Stimulated activated CD4-positive, alpha-beta T cell treated with anti-CD3 and anti-CD28 coated beads, Interleukin-15, amount 100 ng/mL, for 1 hour (primary cell): ENCODE measurements at regions not wholly inside any gene's neighbourhood (a gene's known extent, or its start where the extent isn't known, plus 50 kb on each side); places are given as distances from the start of the nearest gene placed in this dataset.

Source experiments
- DNase-seq, 2 donors: peaks; one replicate each; pipeline ENCODE4 v3.0.0-alpha.2; 2020; ENCODE audit warnings: low read depth in 1 of 2, low spot score in 1 of 2

DNA sequence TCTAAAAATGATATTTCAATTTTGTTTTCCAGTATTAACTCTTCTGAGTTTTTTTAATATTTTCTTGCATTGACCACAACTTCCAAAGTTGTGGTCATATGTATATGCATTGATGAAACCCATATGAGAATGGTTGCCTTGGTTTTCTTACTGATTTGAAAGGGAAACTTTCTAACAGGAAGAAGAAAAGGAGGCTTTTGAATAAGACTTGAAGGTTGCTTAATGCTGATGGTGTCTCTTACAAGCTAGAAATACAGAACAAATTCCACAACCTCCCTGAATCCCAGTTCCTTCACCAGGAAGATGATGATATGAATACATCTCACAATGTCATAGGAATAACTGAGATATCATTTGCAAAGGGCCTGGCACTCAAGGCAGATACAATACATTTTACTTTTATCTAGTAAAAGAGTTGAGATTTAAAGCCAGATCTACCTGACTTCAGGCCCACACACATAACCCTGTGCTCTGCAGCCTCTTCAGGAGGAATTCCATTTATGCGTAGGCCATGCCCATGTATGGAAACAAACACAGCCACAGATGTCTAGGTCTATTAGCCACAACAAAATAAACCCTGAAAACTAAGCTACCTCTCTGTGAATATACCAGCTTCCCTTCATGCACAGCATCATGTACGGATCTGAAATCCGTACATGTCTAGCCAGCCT lies 165.4 kb upstream of the PLEKHG7 start:
- no peak for DNase-seq

DNA sequence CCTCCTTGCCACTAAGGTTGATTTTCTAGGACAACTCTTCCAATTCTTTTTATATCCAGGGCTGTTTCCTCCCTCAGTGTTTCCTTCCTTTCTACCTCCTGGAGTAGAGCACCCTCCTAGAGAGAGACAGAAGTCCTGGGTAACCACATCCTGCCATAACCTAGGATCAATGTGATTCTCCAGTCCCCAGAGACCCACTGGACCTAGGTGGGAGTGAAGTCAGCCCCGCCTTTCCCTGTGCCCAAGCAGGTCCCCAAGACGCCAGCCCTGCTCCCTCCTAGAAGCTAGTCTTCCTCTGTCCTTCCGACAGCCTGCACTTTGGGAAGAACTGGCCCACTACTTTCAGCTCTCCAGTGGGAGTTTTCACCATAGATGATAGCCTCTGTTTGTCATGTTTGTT lies 166.8 kb upstream of the PLEKHG7 start:
- DNase-seq: no peak

DNA sequence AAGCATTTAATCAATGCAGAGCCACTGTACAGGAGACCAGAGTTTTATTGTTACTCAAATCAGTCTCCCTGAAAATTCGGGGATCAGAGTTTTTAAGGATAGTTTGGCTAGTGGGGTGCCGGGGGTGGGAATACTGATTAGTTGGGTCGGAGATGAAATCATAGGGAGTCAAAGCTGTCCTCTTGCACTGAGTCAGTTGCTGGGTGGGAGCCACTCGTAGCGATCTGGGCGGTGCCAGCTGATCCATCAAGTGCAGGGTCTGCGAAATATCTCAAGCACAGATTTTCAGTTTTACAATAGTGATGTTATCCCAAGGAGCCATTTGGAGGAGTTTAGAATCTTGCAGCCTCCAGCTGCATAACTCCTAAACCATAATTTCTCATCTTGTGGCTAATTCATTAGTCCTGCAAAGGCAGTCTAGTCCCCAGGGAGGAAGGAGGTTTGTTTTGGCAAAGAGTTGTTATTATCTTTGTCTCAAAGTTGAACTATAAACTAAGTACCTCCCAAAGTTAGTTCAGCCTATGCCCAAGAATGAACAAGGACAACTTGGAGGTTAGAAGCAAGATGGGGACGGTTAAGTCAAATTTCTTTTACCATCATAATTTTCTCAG lies 169.4 kb upstream of the PLEKHG7 start:
- no peak for DNase-seq

DNA sequence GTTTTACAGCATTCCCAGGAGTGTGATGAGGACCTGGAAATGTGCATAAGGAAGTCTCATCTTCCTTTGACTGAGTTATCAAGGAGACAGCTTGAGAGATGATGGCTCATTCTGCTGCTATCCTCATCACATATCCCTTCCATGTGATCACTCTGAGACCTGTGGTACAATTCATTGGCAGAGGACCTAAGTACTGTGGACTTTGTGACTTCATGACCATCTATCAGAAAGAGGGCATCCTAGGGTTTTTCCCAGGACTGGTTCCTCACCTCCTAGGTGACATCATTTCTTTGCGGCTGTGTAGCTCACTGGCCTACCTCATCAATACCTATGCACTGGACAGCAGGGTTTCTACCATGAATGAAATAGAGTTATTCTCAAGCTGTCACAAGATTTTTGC lies 172.1 kb upstream of the PLEKHG7 start:
- no peak for DNase-seq

DNA sequence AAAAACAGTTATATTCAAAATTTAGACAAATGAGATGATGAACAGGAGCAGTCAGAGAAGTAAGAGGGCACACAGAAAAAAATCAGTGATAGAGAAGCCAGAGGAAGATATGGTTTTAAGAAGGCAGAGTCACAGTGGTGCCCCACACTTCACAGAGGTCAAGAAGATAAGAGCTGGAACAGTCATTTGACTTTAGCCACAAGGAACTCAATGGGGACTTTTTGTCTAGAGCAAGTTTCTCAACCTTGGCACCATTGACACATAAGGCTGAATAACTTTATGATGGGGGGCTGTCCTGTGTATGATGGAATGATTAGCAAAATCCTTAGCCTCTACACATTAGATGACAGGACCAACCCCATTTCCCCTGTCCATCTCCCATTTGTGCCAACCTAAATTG lies 172.8 kb upstream of the PLEKHG7 start:
- no peak for DNase-seq

DNA sequence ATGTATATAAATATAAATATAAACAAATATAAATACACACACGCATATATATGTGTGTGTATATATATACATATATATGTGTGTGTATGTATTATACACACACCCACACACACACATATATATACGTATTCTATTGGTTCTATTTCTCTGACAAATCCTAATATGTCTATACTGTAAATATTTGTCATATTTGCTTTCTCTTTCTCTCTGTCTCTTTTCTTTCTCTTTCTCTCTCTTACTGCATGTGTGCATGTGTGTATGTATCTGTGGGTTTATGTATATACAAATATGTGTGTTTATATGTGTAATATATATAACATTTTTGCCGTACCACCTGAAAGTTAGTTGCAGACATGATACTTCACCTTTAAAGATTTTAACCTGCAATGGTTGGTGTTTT lies 174.2 kb upstream of the PLEKHG7 start:
- no peak for DNase-seq

DNA sequence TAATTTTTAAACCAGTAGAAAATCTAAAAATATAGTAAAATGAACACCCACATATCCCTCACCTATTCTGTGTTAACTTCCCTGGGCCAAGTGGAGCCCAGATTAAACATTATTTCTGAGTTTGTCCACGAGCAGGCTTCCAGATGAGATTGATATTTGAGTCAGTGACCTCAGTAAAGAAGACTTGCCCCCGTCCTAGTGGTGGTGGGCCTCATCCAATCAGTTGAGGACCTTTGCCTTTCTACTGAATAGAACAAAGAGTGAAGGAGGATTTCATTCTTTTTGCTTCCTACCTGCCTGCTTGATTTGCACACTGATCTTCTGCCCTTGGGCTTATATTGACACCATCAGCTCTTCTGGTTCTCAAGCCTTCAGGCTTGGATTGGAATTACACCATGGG lies 174.7 kb upstream of the PLEKHG7 start:
- DNase-seq: no peak

DNA sequence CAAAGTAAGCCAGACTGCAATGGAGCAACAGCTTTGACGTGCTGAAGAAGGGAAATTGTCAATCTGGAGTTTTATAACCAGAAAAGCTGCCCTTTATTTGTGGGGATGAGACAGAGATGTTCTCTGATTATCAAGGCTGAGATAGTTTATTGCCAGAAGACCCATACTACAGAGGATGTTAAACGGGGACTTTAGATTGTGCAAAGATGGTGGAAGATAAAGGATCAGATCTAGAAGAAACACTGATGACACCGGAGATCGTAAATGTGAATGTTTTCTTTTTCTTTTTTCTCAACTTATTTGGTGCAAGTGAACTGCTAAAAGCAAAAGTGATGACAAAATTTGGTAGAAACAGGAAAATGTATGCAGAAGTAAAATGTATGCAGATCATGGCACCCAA lies 178.3 kb upstream of the PLEKHG7 start:
- DNase-seq: no peak

DNA sequence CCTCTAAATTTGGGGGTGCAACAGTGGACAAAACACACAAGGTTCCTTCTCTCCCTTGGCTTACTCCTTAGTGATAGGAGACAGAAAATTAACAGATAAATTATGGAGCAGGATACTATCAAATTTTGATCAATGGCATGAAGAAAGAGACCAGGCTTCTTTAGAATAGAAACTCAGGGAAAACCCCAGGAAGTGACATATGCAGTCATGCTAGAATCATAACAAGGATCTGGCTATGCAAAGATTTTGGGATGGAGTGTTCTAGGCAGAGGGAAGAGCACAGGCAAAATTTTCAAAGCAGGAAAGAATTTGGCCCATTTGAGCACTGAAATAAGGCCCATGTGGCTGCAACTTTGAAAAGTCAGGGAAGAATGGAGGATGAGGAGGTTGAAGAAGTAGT lies 182.3 kb upstream of the PLEKHG7 start:
- DNase-seq: no peak

DNA sequence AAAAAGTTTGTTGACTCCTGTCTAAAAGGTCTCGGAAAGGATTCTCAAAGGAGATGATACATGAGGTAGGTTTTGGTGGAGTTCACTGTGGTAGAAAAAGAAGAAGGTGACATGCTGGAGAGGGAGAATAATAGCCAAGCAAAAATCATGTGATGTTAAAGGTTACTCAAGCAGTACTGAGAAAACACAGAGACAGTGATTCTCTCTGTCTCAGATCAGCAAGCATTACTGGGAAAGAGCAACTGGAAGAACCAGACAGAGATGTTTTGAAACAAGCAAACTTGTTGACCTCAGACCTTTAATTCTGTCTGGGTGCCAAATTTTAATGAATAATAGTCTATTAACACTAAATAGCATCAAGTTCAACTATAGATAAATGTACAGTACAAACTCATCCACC lies 183.5 kb upstream of the PLEKHG7 start:
- no peak for DNase-seq

DNA sequence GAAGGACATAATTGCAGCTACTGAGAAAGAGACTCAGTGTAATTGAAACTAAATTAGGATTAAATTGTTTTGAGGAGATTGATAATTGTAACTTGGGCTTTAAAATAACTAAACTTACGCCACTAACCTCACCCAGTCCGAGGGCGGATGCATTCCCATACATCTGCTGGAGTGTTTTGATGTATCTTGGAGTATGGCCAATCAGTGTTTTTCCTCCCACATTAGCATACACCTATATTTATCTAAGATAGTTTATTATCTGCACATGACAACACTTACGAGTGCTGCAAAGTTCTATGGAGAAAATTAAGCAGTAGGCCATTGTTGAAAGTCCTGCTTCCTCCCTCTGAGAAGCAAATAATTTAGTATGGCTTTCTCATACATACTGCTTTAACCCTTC lies 184.7 kb upstream of the PLEKHG7 start:
- no peak for DNase-seq

DNA sequence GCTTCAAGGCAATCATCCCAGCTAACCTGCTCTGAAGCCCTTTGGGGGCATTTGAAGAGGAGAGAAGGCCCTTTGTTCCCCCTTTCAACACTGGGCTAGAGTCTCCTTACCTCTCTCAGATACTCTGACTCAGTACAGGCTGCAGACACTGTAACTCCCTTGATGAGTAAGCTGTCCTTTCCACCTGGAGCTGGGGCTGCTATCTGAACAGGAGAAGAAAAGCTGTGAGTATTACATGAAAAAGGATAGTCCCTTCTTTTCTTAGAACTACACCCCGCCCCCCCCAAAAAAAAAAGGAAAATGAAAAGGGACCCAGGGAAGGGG lies 186.6 kb upstream of the PLEKHG7 start:
- no peak for DNase-seq

DNA sequence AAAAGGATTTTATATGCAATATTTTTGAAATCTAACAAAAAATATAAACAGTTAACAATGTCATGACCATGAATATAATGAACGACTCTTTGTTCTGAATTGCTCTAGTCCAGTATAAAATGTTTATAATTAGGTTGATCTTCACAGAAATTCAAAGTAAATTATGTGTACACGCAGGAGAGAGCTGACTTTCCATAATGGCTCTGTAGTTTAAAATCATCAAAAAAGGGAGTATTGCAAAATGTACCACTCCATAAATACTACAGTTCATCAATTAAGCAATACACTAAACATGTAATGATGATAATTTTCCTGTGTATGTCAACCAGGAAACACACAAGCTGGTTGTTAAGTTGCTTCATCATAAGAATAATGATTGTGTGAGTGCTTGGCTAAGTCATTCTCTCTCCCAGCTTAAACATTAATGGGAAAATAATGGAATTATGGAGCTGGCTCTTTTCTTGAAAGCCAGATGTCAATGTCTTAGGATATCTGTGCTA lies 189.5 kb upstream of the PLEKHG7 start:
- DNase-seq: no peak

DNA sequence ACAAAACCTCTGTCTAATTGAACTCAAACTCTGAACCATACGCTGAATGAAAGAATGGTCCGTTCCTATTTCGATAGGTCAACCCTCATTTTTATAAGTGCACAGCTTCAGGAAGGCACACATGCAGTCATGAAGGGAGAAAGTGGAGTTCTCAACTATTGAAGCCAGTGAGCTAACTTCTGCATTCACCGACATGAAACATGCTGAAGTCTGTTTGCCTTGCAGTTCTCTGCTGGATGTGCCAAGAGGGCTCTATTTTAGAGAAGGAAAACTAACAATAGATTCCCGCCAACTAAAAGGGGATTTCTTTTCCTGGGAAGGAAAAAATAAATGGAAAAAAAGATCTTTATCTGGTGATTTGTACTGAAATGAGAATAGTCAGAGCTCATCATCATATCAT lies 191.0 kb upstream of the PLEKHG7 start:
- DNase-seq: no peak

DNA sequence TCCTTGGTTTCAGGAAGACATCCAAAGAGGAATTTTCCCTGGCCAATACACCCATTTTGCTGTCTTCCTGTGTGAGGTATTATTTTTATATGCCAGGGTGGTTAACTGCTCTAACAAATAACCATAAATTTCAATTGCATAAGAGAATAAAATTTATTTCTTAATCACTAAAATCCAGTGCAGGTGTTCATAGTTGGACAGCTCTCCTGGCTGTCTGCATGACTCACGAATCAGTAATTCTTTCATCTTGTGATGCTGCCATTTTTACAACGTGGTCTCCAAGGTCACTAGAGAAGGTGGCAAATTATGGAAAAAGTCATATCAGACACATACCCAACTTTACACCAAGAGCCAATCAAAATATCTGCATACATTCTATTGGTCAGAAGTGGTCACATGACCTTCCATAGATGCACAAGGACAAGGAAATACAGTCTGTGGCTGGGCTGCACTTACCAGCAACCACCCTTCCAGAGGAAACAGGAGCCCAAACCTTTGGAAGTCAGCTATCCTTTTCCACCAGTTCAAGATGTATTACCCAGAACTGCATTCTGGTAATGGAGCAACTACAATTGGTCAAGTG lies 193.5 kb upstream of the PLEKHG7 start:
- no peak for DNase-seq

DNA sequence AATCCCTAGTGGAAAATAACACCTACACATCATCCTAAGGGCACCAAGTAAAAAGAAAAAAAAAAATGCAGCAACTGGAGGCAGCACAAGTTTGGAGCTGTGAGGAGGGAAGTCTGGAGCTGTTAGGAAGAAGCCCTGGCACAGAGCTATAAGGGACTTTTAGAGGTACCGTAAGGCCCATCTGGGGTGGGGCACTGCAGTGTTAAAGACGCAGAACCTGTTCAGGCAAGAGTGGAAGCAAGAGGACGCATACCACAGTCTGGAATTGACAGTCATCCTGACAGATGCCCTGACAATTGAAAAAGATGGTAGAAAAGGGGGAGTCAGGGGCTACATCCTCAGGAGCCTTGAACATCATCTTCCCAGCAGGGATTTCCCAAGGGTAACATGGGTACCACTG lies 195.9 kb upstream of the PLEKHG7 start:
- DNase-seq: no peak

DNA sequence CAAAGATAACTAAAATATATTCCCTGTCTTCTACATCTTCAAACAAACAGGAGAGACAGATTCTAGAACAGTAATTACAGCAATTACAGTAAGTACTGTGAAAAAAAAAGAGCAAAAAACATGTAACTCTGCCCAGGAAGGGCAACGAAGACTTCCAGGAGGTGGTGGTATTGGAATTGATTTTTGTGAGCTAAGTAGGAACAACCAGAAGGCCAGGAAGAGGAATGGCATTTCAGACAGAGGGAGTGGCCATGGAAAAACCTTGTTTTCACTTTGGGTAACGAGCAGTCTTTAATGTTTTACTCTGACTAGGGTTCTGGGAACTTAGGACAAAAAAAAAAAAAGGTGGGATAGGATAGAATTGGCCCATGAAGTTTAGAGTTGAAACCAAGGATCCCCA lies 196.3 kb upstream of the PLEKHG7 start:
- DNase-seq: no peak

DNA sequence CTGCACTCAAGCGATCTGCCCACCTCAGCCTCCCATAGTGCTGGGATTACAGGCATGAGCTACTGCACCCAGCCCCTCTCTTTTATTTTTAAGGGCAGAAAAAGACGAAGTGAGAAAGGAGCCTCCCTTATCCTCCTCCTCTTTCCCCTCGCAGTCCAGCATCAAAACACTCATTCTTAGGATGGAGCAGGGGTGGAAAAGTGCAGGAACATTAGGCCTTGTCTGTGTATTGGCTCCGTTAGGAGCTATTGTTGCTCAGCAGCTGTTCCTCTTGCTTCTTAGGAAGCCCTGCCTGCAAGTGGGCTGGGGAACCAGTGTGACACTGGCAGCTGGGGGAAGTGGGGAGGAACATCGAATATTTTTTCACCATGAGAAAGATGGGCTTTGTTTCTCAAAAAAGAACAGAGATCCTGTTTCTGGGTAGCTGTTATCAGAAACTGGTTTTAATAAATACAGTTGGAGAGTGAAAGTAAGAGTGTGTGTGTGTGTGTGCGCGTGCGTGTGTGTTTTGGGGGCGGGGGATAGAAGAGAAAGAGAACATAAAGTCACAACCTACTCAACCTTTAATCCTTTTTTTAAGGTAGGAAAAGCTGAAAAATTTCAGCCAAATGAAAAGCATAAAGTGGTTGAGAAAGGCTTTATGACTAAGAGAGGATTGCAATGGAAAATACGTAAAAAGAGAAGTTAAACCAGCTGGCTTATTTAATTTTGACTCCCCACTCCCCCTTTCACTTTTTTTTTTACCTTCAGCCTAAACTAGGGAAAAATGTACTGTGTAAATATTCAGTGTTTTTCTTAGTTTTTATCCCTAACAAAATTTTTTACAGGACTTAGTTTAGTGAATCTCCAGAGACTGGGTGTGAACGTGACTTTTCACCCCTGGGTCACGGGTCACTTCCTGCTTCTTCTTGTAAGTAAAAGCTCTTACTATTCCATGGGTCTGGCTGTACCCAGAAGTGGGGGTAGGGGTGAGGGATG lies 197.2 kb upstream of the PLEKHG7 start:
- DNase-seq: peak; percentile 2 to 53

DNA sequence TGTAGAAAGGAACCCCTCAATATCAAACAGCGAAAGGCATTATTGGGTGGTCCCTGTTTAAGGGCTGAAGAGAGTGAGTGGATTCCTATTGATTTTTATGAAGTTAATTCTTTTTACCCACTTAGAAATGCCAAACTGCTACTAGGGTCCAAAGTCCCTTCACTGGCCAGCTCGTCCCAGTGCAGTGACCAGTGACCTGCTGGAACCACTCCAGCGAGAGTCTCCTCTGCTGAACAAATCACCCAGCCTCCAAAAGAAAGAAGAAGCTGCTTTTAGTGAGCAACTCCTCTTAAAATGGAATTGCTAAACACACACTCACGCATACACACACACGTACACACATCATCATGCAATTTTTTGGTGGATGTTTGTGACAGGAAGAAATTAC lies 198.2 kb upstream of the PLEKHG7 start:
- DNase-seq: no peak

DNA sequence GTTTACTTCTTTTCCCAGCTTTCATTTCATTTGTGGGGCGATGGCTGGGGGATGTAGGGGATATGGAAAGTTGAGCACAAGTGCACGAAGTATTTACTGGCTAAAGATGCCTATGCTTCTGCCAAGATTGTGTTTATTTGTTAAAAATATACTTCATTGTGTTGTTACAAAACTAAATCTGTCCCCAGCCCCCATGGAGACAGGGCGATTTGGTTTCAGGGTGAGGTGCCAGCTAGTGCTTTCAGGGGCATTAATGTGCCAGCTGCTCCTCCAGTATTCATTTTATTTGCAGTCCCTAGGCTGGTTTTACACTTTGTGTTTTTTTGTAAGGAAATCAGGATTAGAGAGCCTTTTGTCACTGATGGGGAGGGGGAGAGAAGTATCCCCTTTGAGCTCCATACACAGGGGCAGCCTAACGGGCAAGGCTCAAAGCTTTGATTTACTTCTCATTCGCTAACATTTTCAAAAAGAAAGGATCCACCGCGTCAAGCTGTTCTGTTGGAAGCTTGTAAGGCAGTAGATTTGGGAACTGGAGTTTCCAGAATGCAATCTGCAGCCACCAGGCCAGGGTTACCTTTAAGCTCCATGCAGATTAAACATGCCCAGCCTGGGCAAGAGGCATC lies 198.7 kb upstream of the PLEKHG7 start:
- DNase-seq: no peak
